ENCODE measurements at regions not wholly inside any gene's neighbourhood (a gene's known extent, or its start where the extent isn't known, plus 50 kb on each side); places are given as distances from the start of the nearest gene placed in this dataset.

- TF ChIP-seq CTCF (IDR thresholded peaks at IDR 0.05; ENCODE audit: low read length), result no peak
- TF ChIP-seq EZH2 (optimal IDR thresholded peaks at IDR 0.05; ENCODE audit: low read depth, low read length), result no peak
Measured at GRCh38 chr5:117533792-117534191, 959.2 kb upstream of the SEMA6A start.
